ENCODE measurements at regions not wholly inside any gene's neighbourhood (a gene's known extent, or its start where the extent isn't known, plus 50 kb on each side); places are given as distances from the start of the nearest gene placed in this dataset.

GRCh38 chr4:182174979-182175378 is 68.2 kb upstream of the TENM3 start:
- DNase-seq, result peak; percentile 8

- no peak for DNase-seq
These were observed 67.2 kb upstream of the TENM3 start for GRCh38 chr4:182175788-182176519.

GRCh38 chr4:182177166-182177565 is 66.0 kb upstream of the TENM3 start:
- DNase-seq, result no peak

- DNase-seq, result no peak
These were observed 64.1 kb upstream of the TENM3 start for GRCh38 chr4:182179105-182179504.

- no peak for DNase-seq
These were observed 63.5 kb upstream of the TENM3 start for GRCh38 chr4:182179751-182180150.

GRCh38 chr4:182185491-182185890 is 57.7 kb upstream of the TENM3 start:
- no peak for DNase-seq

GRCh38 chr4:182187674-182188073 is 55.5 kb upstream of the TENM3 start:
- no peak for DNase-seq

- DNase-seq, result no peak
These were observed 54.6 kb upstream of the TENM3 start for GRCh38 chr4:182188622-182189021.

GRCh38 chr4:182189103-182189878 is 53.9 kb upstream of the TENM3 start:
- no peak for DNase-seq

- DNase-seq, result no peak
These were observed 52.9 kb upstream of the TENM3 start for GRCh38 chr4:182190306-182190705.

GRCh38 chr4:182192511-182193181 is 50.6 kb upstream of the TENM3 start:
- DNase-seq, result no peak

GRCh38 chr4:182193311-182193710 is 49.9 kb upstream of the TENM3 start:
- DNase-seq, result no peak
